Keratinocyte (primary cell): ENCODE measurements at regions not wholly inside any gene's neighbourhood (a gene's known extent, or its start where the extent isn't known, plus 50 kb on each side); places are given as distances from the start of the nearest gene placed in this dataset.

Source experiments
- DNase-seq: peaks from one replicate; pipeline ENCODE4 v3.0.0-alpha.2; 2011; ENCODE audit warnings: low read depth, missing footprints, low spot score
- FAIRE-seq: peaks from 2 replicates; lab custom pipeline; 2011; peaks lifted over from hg19 to GRCh38; lab: Jason Lieb, UNC
- H2AFZ ChIP-seq: 2 replicates; pipeline ENCODE4 v1.6.0; 2012; ENCODE audit warnings: low read length, control low read depth, inconsistent platforms; ENCODE audit not compliant: control insufficient read depth
- H3K27ac ChIP-seq: 2 replicates; pipeline ENCODE4 v1.5.1; 2011; ENCODE audit warnings: low read length; ENCODE audit not compliant: control insufficient read depth, insufficient read depth
- H3K27me3 ChIP-seq: 3 replicates; pipeline ENCODE4 v1.6.0; 2011; ENCODE audit warnings: low read length; ENCODE audit not compliant: control insufficient read depth, insufficient read depth; ENCODE audit errors: extremely low read depth
- H3K36me3 ChIP-seq, 2 experiments: 2 replicates in 1 of 2; 3 replicates in 1 of 2; pipeline ENCODE4 v1.5.1; 2011; ENCODE audit warnings: low read length in 2 of 2, mild to moderate bottlenecking in 1 of 2; ENCODE audit not compliant: control insufficient read depth in 2 of 2, insufficient read depth in 2 of 2; ENCODE audit errors: extremely low read depth in 1 of 2
- H3K4me1 ChIP-seq: 3 replicates; pipeline ENCODE4 v1.5.1; 2011; ENCODE audit warnings: low read length; ENCODE audit not compliant: control insufficient read depth, insufficient read depth; ENCODE audit errors: extremely low read depth
- H3K4me2 ChIP-seq: 3 replicates; pipeline ENCODE4 v1.6.0; 2011; ENCODE audit warnings: low read depth, low read length; ENCODE audit not compliant: control insufficient read depth, insufficient read depth; ENCODE audit errors: extremely low read depth
- H3K4me3 ChIP-seq, 3 experiments: fragments of 200-600 bp in 1 of 3; sonication (generic) in 1 of 3; 2 replicates in 2 of 3; 3 replicates in 1 of 3; pipeline ENCODE4 v1.5.1; 2011 to 2016; ENCODE audit warnings: low read length in 3 of 3, mild to moderate bottlenecking in 3 of 3, control low read depth in 2 of 3, inconsistent platforms in 1 of 3, low read depth in 1 of 3, mixed read lengths in 1 of 3, mixed run types in 1 of 3, moderate library complexity in 1 of 3; ENCODE audit not compliant: control insufficient read depth in 2 of 3, insufficient read depth in 2 of 3; ENCODE audit errors: extremely low read depth in 1 of 3
- H3K79me2 ChIP-seq: 2 replicates; pipeline ENCODE4 v1.6.0; 2012; ENCODE audit warnings: low read length; ENCODE audit not compliant: control insufficient read depth, insufficient read depth
- H3K9ac ChIP-seq: 3 replicates; pipeline ENCODE4 v1.6.0; 2011; ENCODE audit warnings: low read length; ENCODE audit not compliant: control insufficient read depth, insufficient read depth; ENCODE audit errors: extremely low read depth
- H3K9me1 ChIP-seq: 3 replicates; pipeline ENCODE4 v1.6.0; 2011; ENCODE audit warnings: low read length; ENCODE audit not compliant: control insufficient read depth, insufficient read depth; ENCODE audit errors: extremely low read depth
- H3K9me3 ChIP-seq: 2 replicates; pipeline ENCODE4 v1.5.1; 2012; ENCODE audit warnings: low read depth, low read length; ENCODE audit not compliant: control insufficient read depth
- H4K20me1 ChIP-seq: 3 replicates; pipeline ENCODE4 v1.6.0; 2011; ENCODE audit warnings: low read length; ENCODE audit not compliant: control insufficient read depth, insufficient read depth; ENCODE audit errors: extremely low read depth
- EZH2 ChIP-seq: IDR thresholded peaks from one replicate; pipeline ENCODE4 v1.6.1; 2012; ENCODE audit warnings: inconsistent platforms, mild to moderate bottlenecking, low read length, moderate library complexity
- dilution Hi-C: fragments of 300-500 bp; cut with MboI; formaldehyde crosslinking; loops from one replicate; pipeline ENCODE4 v1.7.0; 2020; ENCODE audit warnings: low sequenced_read_pairs; ENCODE audit not compliant: extremely low pct_ligation_motif_present
- TF ChIP-seq, protein P1 (sequence below), 3 experiments: IDR thresholded peaks in 1 of 3; conservative IDR thresholded peaks in 1 of 3; optimal IDR thresholded peaks in 1 of 3; 2 replicates in 2 of 3; 3 replicates in 1 of 3; pipeline versions ENCODE3 to v1.5.1; 2011; ENCODE audit warnings: low read length in 3 of 3, mild to moderate bottlenecking in 3 of 3, moderate library complexity in 2 of 3, control low read depth in 1 of 3, inconsistent platforms in 1 of 3; ENCODE audit not compliant: insufficient read depth in 2 of 3; ENCODE audit errors: extremely low read depth in 1 of 3

DNA sequence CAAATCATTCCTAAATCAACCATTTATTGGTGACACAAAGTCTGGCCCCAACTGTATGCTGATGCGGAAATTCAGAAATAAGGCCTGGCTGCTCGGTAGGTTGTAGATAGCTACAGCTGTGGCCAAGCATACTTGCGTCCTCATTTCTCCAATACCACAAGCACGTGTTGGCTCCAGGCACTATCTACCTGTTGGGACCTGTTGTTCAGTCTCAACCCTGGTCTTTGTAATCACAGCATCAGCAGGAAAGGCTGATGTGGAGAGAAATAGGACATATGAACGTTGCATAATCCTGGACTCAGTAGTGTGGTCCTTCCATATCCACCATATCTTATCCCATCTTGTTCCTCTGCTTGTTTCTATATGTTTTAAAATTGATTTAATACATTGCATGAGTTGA, 212.6 kb downstream of the PMAIP1 start:
- DNase-seq = peak; percentile 5
- H3K27ac ChIP-seq = no peak overlapping the region
- H3K4me3 ChIP-seq = no peak overlapping the region
- H3K36me3 ChIP-seq = no peaks in the 10 kb centered on the region
- no peaks in the 10 kb centered on the region for H3K4me1 ChIP-seq
- H3K4me2 ChIP-seq = no peak overlapping the region
- H2AFZ ChIP-seq = no peak overlapping the region
- dilution Hi-C loops = no loop called here
- TF ChIP-seq, protein P1, sequence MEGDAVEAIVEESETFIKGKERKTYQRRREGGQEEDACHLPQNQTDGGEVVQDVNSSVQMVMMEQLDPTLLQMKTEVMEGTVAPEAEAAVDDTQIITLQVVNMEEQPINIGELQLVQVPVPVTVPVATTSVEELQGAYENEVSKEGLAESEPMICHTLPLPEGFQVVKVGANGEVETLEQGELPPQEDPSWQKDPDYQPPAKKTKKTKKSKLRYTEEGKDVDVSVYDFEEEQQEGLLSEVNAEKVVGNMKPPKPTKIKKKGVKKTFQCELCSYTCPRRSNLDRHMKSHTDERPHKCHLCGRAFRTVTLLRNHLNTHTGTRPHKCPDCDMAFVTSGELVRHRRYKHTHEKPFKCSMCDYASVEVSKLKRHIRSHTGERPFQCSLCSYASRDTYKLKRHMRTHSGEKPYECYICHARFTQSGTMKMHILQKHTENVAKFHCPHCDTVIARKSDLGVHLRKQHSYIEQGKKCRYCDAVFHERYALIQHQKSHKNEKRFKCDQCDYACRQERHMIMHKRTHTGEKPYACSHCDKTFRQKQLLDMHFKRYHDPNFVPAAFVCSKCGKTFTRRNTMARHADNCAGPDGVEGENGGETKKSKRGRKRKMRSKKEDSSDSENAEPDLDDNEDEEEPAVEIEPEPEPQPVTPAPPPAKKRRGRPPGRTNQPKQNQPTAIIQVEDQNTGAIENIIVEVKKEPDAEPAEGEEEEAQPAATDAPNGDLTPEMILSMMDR (optimal IDR thresholded peaks at IDR 0.05 in 1 of 3, IDR thresholded peaks at IDR 0.05 in 1 of 3, conservative IDR thresholded peaks at IDR 0.05 in 1 of 3; ENCODE audit: extremely low read depth in 1 of 3, insufficient read depth in 2 of 3, low read length in 3 of 3) = no peak
- TF ChIP-seq EZH2 = no peak
- H3K27me3 ChIP-seq = no peaks in the 10 kb centered on the region
- H3K9me1 ChIP-seq = no peaks in the 10 kb centered on the region
- H3K79me2 ChIP-seq = no peaks in the 10 kb centered on the region
- no peak overlapping the region for H3K9ac ChIP-seq
- FAIRE-seq = peak; percentile 74
- H4K20me1 ChIP-seq = no peaks in the 10 kb centered on the region
- no peaks in the 10 kb centered on the region for H3K9me3 ChIP-seq

DNA sequence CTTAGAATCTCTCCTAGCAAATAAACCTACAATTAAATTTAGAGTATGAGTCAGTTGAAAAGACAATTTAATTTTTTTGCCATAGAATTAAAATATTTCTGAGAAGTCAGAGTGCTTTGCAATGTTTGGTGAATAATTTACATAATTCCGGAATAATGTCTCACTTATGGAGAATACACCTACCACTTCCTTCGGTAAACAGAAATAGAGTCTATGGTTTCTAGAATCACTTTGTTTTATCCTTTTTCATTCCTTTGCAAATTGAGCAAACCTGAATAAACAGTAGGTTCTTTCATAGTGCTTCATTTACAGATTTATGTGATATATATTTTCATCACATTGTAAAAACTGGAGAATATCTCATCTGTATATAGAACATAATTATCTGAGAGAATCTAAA, 211.7 kb downstream of the PMAIP1 start:
- Histone ChIP-seq H3K79me2 (no peaks in the 10 kb centered on the region), H2AFZ (no peak overlapping the region), H3K9ac (no peak overlapping the region), H4K20me1 (no peaks in the 10 kb centered on the region), H3K4me1 (no peaks in the 10 kb centered on the region), H3K4me3 (no peak overlapping the region), H3K9me3 (no peaks in the 10 kb centered on the region), H3K9me1 (no peaks in the 10 kb centered on the region), H3K36me3 (no peaks in the 10 kb centered on the region), H3K27ac (no peak overlapping the region), H3K27me3 (no peaks in the 10 kb centered on the region), H3K4me2 (no peak overlapping the region)
- dilution Hi-C loops = no loop called here
- TF ChIP-seq, protein P1 (optimal IDR thresholded peaks at IDR 0.05 in 1 of 3, IDR thresholded peaks at IDR 0.05 in 1 of 3, conservative IDR thresholded peaks at IDR 0.05 in 1 of 3; ENCODE audit: extremely low read depth in 1 of 3, insufficient read depth in 2 of 3, low read length in 3 of 3) = no peak
- no peak for TF ChIP-seq EZH2
- FAIRE-seq (no peak), DNase-seq (no peak)
